Tibial nerve (tissue), 4 donors: ENCODE measurements at regions not wholly inside any gene's neighbourhood (a gene's known extent, or its start where the extent isn't known, plus 50 kb on each side); places are given as distances from the start of the nearest gene placed in this dataset.
"Not testable (repeated sequence)": the region's sequence is repeated elsewhere in the genome, so short reads cannot be mapped to it uniquely, and the experiment has no call there.

Source experiments
- DNase-seq, 2 donors: peaks; one replicate each; pipeline ENCODE4 v3.0.0-alpha.2; 2019; ENCODE audit warnings: low spot score in 2 of 2
- H3K27ac ChIP-seq, 4 donors: fragments of 200-600 bp; sonication (generic) in 3 of 4; one replicate each; pipeline ENCODE4 v1.5.1; 2017 to 2019; ENCODE audit warnings: mild to moderate bottlenecking in 1 of 4
- H3K27me3 ChIP-seq, 2 donors: fragments of 200-600 bp; sonication (generic) in 1 of 2; one replicate each; pipeline versions ENCODE4 v1.5.1 to v1.6.0; 2017 to 2019
- H3K36me3 ChIP-seq, 3 donors: fragments of 200-600 bp; sonication (generic); one replicate each; pipeline ENCODE4 v1.5.1; 2018 to 2019
- H3K4me1 ChIP-seq, 4 donors: fragments of 200-600 bp; sonication (generic) in 3 of 4; one replicate each; pipeline ENCODE4 v1.5.1; 2017 to 2019
- H3K4me3 ChIP-seq, 4 donors: fragments of 200-600 bp; sonication (generic) in 3 of 4; one replicate each; pipeline ENCODE4 v1.5.1; 2017 to 2019; ENCODE audit warnings: mild to moderate bottlenecking in 1 of 4, moderate library complexity in 1 of 4
- H3K9me3 ChIP-seq, 4 donors: fragments of 200-600 bp; sonication (generic) in 3 of 4; one replicate each; pipeline ENCODE4 v1.5.1; 2017 to 2019
- EP300 ChIP-seq, 2 donors: sonication (generic); formaldehyde crosslinking; IDR thresholded peaks; one replicate each; pipeline ENCODE4 v1.6.1; 2017; ENCODE audit warnings: antibody characterized with exemption in 2 of 2, mild to moderate bottlenecking in 1 of 2
- POLR2A ChIP-seq, 2 donors: fragments of 450-650 bp; IDR thresholded peaks; one replicate each; pipeline ENCODE4 v1.6.1; 2017; ENCODE audit warnings: antibody characterized with exemption in 2 of 2, mild to moderate bottlenecking in 2 of 2, moderate library complexity in 2 of 2
- WGBS, 2 donors: methylation state at CpG; one replicate each; pipeline ENCODE4 v1.1.5; 2018; 5-methylcytosine and 5-hydroxymethylcytosine counted together
- TF ChIP-seq, protein P1 (sequence below), 5 experiments: fragments of 200-600 bp in 3 of 5; fragments of 450-650 bp in 2 of 5; sonication (generic) in 3 of 5; IDR thresholded peaks; one replicate each; pipeline ENCODE4 v1.5.1; 2016 to 2019; ENCODE audit warnings: antibody characterized with exemption in 5 of 5, mild to moderate bottlenecking in 3 of 5, moderate library complexity in 2 of 5

DNA sequence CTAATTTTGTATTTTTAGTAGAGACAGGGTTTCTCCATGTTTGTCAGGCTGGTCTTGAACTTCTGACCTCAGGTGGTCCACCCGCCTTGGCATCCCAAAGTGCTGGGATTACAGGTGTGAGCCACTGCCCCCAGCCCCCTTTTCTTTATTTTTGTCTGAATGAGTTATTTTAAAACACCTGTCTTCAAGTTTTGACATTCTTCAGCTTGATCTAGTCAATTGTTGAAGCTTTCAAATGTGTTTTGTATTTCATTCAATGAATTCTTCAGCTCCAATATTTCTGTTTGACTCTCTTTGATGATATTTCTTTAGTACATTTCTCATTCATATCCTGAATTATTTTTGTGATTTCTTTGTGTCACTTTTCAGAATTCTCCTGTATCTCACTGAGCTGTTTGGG lies 486.2 kb downstream of the DMAC1 start:
- Histone ChIP-seq H3K4me3 (no peak overlapping the region), H3K27me3 (no peaks in the 10 kb centered on the region), H3K36me3 (no peaks in the 10 kb centered on the region), H3K4me1 (no peaks in the 10 kb centered on the region), H3K27ac (no peak overlapping the region), H3K9me3 (peaks cover 0 to 51% (median 0%) of the 10 kb centered on the region in 4 donors)
- no peak for TF ChIP-seq POLR2A (IDR thresholded peaks at IDR 0.05)
- TF ChIP-seq EP300 (IDR thresholded peaks at IDR 0.05), result no peak
- TF ChIP-seq, protein P1, sequence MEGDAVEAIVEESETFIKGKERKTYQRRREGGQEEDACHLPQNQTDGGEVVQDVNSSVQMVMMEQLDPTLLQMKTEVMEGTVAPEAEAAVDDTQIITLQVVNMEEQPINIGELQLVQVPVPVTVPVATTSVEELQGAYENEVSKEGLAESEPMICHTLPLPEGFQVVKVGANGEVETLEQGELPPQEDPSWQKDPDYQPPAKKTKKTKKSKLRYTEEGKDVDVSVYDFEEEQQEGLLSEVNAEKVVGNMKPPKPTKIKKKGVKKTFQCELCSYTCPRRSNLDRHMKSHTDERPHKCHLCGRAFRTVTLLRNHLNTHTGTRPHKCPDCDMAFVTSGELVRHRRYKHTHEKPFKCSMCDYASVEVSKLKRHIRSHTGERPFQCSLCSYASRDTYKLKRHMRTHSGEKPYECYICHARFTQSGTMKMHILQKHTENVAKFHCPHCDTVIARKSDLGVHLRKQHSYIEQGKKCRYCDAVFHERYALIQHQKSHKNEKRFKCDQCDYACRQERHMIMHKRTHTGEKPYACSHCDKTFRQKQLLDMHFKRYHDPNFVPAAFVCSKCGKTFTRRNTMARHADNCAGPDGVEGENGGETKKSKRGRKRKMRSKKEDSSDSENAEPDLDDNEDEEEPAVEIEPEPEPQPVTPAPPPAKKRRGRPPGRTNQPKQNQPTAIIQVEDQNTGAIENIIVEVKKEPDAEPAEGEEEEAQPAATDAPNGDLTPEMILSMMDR (IDR thresholded peaks at IDR 0.05), result no peak
- no peak for DNase-seq
- whole genome bisulfite sequencing, 2 donors, result 93 to 100% methylated on average over 1 of the region's 1 CpG

DNA sequence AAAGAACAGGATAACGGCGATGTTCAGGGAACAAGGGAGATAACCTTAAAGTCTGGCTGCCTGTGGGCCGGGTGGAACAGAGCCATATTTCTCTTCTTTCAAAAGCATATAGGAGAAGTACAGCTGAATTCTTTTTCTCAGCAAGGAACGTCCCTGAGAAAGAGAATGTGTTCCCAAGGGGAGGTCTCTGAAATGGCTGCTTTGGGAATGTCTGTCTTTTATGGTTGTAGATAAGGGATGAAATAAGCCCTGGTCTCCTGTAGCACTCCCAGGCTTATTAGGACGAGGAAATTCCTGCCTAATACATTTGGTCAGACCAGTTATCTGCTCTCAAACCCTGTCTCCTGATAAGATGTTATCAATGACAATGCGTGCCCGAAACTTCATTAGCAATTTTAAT lies 490.5 kb downstream of the DMAC1 start:
- not testable (repeated sequence) for H3K27ac ChIP-seq, DNase-seq, H3K4me3 ChIP-seq, H3K4me1 ChIP-seq, H3K36me3 ChIP-seq, H3K27me3 ChIP-seq
- WGBS, 2 donors, result 85 to 95% methylated on average over 7 of the region's 7 CpGs
- peaks cover 0 to 53% (median 0%) of the 10 kb centered on the region in 4 donors for H3K9me3 ChIP-seq

DNA sequence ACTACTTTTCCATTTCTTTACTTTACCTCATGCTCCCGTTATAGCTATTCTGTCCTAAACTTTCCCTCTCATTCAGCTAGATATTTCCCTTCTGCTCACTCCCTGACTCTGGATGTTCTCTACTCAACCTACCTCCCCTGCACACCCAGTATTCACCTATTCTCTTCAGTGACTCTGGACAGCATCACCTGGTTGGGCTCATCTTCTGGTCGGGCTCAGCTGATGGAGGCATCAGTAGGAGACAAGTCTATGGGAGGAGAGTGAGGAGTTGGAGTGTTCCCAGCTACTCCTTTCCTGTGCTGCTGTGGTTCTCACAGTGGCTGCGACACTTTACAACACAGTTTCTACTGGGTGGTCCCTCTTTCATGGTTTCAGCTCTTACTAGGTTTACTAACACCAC lies 493.9 kb downstream of the DMAC1 start:
- Histone ChIP-seq H3K4me3 (no peak overlapping the region), H3K9me3 (peaks cover 0 to 30% (median 0%) of the 10 kb centered on the region in 4 donors), H3K4me1 (peaks cover 0 to 12% (median 0%) of the 10 kb centered on the region in 4 donors), H3K36me3 (no peaks in the 10 kb centered on the region), H3K27me3 (no peaks in the 10 kb centered on the region), H3K27ac (no peak overlapping the region)
- DNase-seq, result no peak
- TF ChIP-seq, protein P1 (IDR thresholded peaks at IDR 0.05), result no peak
- TF ChIP-seq POLR2A (IDR thresholded peaks at IDR 0.05) (no peak), EP300 (IDR thresholded peaks at IDR 0.05) (no peak)
- WGBS, 2 donors, result 92 to 100% methylated on average over 3 of the region's 3 CpGs

DNA sequence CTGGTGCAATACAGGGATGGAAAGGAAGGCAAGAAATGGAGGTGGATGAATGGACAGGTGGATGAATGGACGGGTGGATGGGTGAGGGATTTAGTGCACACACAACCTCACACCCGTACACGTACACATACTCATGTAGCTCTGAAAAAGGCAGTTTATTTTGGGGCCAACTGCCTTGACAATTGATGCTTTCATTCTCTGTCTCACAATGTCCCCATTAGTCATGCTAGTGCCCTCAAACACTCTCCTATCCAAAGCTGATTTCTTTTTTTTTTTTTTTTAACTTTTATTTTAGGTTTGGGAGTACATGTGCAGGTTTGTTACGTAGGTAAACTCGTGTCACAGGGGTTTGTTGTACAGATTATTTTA lies 495.0 kb downstream of the DMAC1 start:
- WGBS, 2 donors, result 50 to 62% methylated on average over 5 of the region's 5 CpGs
- H3K27me3 ChIP-seq, result no peaks in the 10 kb centered on the region

GRCh38 chr9:7303907-7304626 lies 495.5 kb downstream of the DMAC1 start:
- Histone ChIP-seq H3K27me3 (no peaks in the 10 kb centered on the region), H3K4me1 (peaks cover 0 to 12% (median 0%) of the 10 kb centered on the region in 4 donors), H3K4me3 (no peak overlapping the region), H3K27ac (no peak overlapping the region), H3K9me3 (peaks cover 0 to 14% (median 0%) of the 10 kb centered on the region in 4 donors), H3K36me3 (no peaks in the 10 kb centered on the region)
- no peak for TF ChIP-seq EP300 (IDR thresholded peaks at IDR 0.05)
- no peak for TF ChIP-seq POLR2A (IDR thresholded peaks at IDR 0.05)
- TF ChIP-seq, protein P1 (IDR thresholded peaks at IDR 0.05), result no peak
- 28 to 31% methylated on average over 10 of the region's 10 CpGs for WGBS, 2 donors
- no peak for DNase-seq

More for the DNA sequence above, 495.0 kb downstream of the DMAC1 start:
- Histone ChIP-seq H3K36me3 (no peaks in the 10 kb centered on the region), H3K9me3 (peaks cover 0 to 19% (median 0%) of the 10 kb centered on the region in 4 donors), H3K27ac (no peak overlapping the region), H3K4me1 (peaks cover 0 to 12% (median 0%) of the 10 kb centered on the region in 4 donors), H3K4me3 (no peak overlapping the region)
- TF ChIP-seq, protein P1 (IDR thresholded peaks at IDR 0.05), result no peak
- TF ChIP-seq POLR2A (IDR thresholded peaks at IDR 0.05) (no peak), EP300 (IDR thresholded peaks at IDR 0.05) (no peak)
- DNase-seq, result no peak
